HAP-1 (cell line): ENCODE measurements at regions not wholly inside any gene's neighbourhood (a gene's known extent, or its start where the extent isn't known, plus 50 kb on each side); places are given as distances from the start of the nearest gene placed in this dataset.

Source experiments
- DNase-seq, 2 experiments: peaks; one replicate each; pipeline ENCODE4 v3.0.0-alpha.2; 2016 to 2020; ENCODE audit warnings: low spot score in 2 of 2
- H3K27me3 ChIP-seq: fragments of 250-450 bp; sonication (Bioruptor Pico); 2 replicates; pipeline ENCODE4 v1.5.1; 2020; ENCODE audit warnings: low read depth, mild to moderate bottlenecking, moderate library complexity
- H3K36me3 ChIP-seq: fragments of 250-450 bp; sonication (Bioruptor Pico); replicated peaks from 2 replicates; pipeline ENCODE4 v1.5.1; 2020; ENCODE audit warnings: mild to moderate bottlenecking
- H3K4me1 ChIP-seq: fragments of 250-450 bp; sonication (Bioruptor Pico); 2 replicates; pipeline ENCODE4 v1.5.1; 2020; ENCODE audit warnings: mild to moderate bottlenecking
- H3K4me3 ChIP-seq: fragments of 250-450 bp; sonication (Bioruptor Pico); 2 replicates; pipeline ENCODE4 v1.5.1; 2020; ENCODE audit warnings: mild to moderate bottlenecking, moderate library complexity
- H3K9me3 ChIP-seq: fragments of 250-450 bp; sonication (Bioruptor Pico); 2 replicates; pipeline ENCODE4 v1.5.1; 2020; ENCODE audit warnings: mild to moderate bottlenecking, moderate library complexity
- in situ Hi-C: fragments of 300-500 bp; cut with MboI; formaldehyde crosslinking; loops from 3 replicates; pipeline ENCODE4 v1.14.3; 2020; ENCODE audit warnings: low sequenced_read_pairs, inconsistent platforms, mixed read lengths

GRCh38 chr10:119996944-119997343 is 104.4 kb downstream of the SEC23IP start:
- in situ Hi-C loops = no loop called here
- Histone ChIP-seq H3K4me1 (no peaks in the 10 kb centered on the region), H3K4me3 (no peak overlapping the region), H3K36me3 (no peaks in the 10 kb centered on the region), H3K9me3 (no peaks in the 10 kb centered on the region; the same call in 1 of the 2 replicates), H3K27me3 (peaks cover under 1% of the 10 kb centered on the region; the same call in 1 of the 2 replicates)
- DNase-seq = no peak

- in situ Hi-C loops = no loop called here
Measured at GRCh38 chr10:119997429-119997828, 104.9 kb downstream of the SEC23IP start.

GRCh38 chr10:120002785-120003184 is 110.3 kb downstream of the SEC23IP start:
- Histone ChIP-seq H3K4me1 (no peaks in the 10 kb centered on the region), H3K36me3 (no peaks in the 10 kb centered on the region), H3K4me3 (no peak overlapping the region), H3K27me3 (peaks cover 3% of the 10 kb centered on the region; the same call in 1 of the 2 replicates), H3K9me3 (no peaks in the 10 kb centered on the region)
- no peak for DNase-seq
- in situ Hi-C loops = no loop called here

More at GRCh38 chr10:119997429-119997828, 104.9 kb downstream of the SEC23IP start:
- Histone ChIP-seq H3K9me3 (no peaks in the 10 kb centered on the region; the same call in 1 of the 2 replicates), H3K4me1 (no peaks in the 10 kb centered on the region), H3K27me3 (no peaks in the 10 kb centered on the region), H3K36me3 (no peaks in the 10 kb centered on the region), H3K4me3 (no peak overlapping the region)
- no peak for DNase-seq

- no peaks in the 10 kb centered on the region for H3K36me3 ChIP-seq
- no peak overlapping the region for H3K4me3 ChIP-seq
- no peaks in the 10 kb centered on the region for H3K9me3 ChIP-seq
- in situ Hi-C loops = no loop called here
- DNase-seq = no peak
- H3K27me3 ChIP-seq = peaks cover 3% of the 10 kb centered on the region; the same call in 1 of the 2 replicates
- H3K4me1 ChIP-seq = no peaks in the 10 kb centered on the region
Measured at GRCh38 chr10:120005207-120006201, 113.0 kb downstream of the SEC23IP start.

- no peaks in the 10 kb centered on the region for H3K4me1 ChIP-seq
- no peaks in the 10 kb centered on the region for H3K9me3 ChIP-seq
- in situ Hi-C loops = no loop called here
- H3K36me3 ChIP-seq = no peaks in the 10 kb centered on the region
- peaks cover 3% of the 10 kb centered on the region; the same call in 1 of the 2 replicates for H3K27me3 ChIP-seq
- no peak overlapping the region for H3K4me3 ChIP-seq
- DNase-seq = no peak
Measured at GRCh38 chr10:120007261-120007660, 114.7 kb downstream of the SEC23IP start.

GRCh38 chr10:120011359-120012130 is 119.0 kb downstream of the SEC23IP start:
- no peak overlapping the region for H3K4me3 ChIP-seq
- no peaks in the 10 kb centered on the region for H3K4me1 ChIP-seq
- DNase-seq = no peak
- in situ Hi-C loops = no loop called here
- H3K27me3 ChIP-seq = no peaks in the 10 kb centered on the region
- no peaks in the 10 kb centered on the region for H3K9me3 ChIP-seq
- no peaks in the 10 kb centered on the region for H3K36me3 ChIP-seq

- H3K27me3 ChIP-seq = no peaks in the 10 kb centered on the region
- in situ Hi-C loops = no loop called here
- no peaks in the 10 kb centered on the region for H3K9me3 ChIP-seq
- no peaks in the 10 kb centered on the region for H3K4me1 ChIP-seq
- H3K4me3 ChIP-seq = no peak overlapping the region
- DNase-seq = no peak
- no peaks in the 10 kb centered on the region for H3K36me3 ChIP-seq
Measured at GRCh38 chr10:120012131-120012400, 119.5 kb downstream of the SEC23IP start.

GRCh38 chr10:120012566-120012965 is 120.0 kb downstream of the SEC23IP start:
- Histone ChIP-seq H3K4me3 (no peak overlapping the region), H3K4me1 (no peaks in the 10 kb centered on the region), H3K27me3 (no peaks in the 10 kb centered on the region), H3K9me3 (no peaks in the 10 kb centered on the region), H3K36me3 (no peaks in the 10 kb centered on the region)
- in situ Hi-C loops = no loop called here
- DNase-seq = no peak

- no peak for DNase-seq
- in situ Hi-C loops = no loop called here
- no peaks in the 10 kb centered on the region for H3K36me3 ChIP-seq
- H3K9me3 ChIP-seq = no peaks in the 10 kb centered on the region
- no peaks in the 10 kb centered on the region for H3K27me3 ChIP-seq
- no peak overlapping the region for H3K4me3 ChIP-seq
- no peaks in the 10 kb centered on the region for H3K4me1 ChIP-seq
Measured at GRCh38 chr10:120014031-120014430, 121.5 kb downstream of the SEC23IP start.

- Histone ChIP-seq H3K4me3 (no peak overlapping the region), H3K27me3 (no peaks in the 10 kb centered on the region), H3K9me3 (no peaks in the 10 kb centered on the region), H3K4me1 (no peaks in the 10 kb centered on the region), H3K36me3 (no peaks in the 10 kb centered on the region)
- in situ Hi-C loops = no loop called here
- DNase-seq = no peak
Measured at GRCh38 chr10:120015064-120015463, 122.5 kb downstream of the SEC23IP start.

- in situ Hi-C loops = no loop called here
- no peak for DNase-seq
Measured at GRCh38 chr10:120016906-120017305, 124.4 kb downstream of the SEC23IP start.

GRCh38 chr10:120017733-120018417 is 125.3 kb downstream of the SEC23IP start:
- Histone ChIP-seq H3K27me3 (no peaks in the 10 kb centered on the region), H3K4me1 (no peaks in the 10 kb centered on the region)

More at GRCh38 chr10:120016906-120017305, 124.4 kb downstream of the SEC23IP start:
- no peaks in the 10 kb centered on the region for H3K36me3 ChIP-seq
- no peaks in the 10 kb centered on the region for H3K9me3 ChIP-seq
- no peaks in the 10 kb centered on the region for H3K4me1 ChIP-seq
- H3K27me3 ChIP-seq = no peaks in the 10 kb centered on the region
- H3K4me3 ChIP-seq = no peak overlapping the region

GRCh38 chr10:120018695-120019094 is 126.2 kb downstream of the SEC23IP start:
- in situ Hi-C loops = no loop called here
- H3K4me3 ChIP-seq = no peak overlapping the region
- H3K4me1 ChIP-seq = no peaks in the 10 kb centered on the region
- DNase-seq = no peak
- no peaks in the 10 kb centered on the region for H3K36me3 ChIP-seq
- H3K27me3 ChIP-seq = no peaks in the 10 kb centered on the region
- H3K9me3 ChIP-seq = no peaks in the 10 kb centered on the region

More at GRCh38 chr10:120017733-120018417, 125.3 kb downstream of the SEC23IP start:
- Histone ChIP-seq H3K4me3 (no peak overlapping the region), H3K36me3 (no peaks in the 10 kb centered on the region), H3K9me3 (no peaks in the 10 kb centered on the region)
- in situ Hi-C loops = no loop called here
- DNase-seq = peak in 1 of 2 experiments; percentile 4
